IMR-90 (cell line): ENCODE measurements at regions not wholly inside any gene's neighbourhood (a gene's known extent, or its start where the extent isn't known, plus 50 kb on each side); places are given as distances from the start of the nearest gene placed in this dataset.
A peak's percentile ranks its signal among the peaks of the same experiment; 100 is the strongest.

Experiments used
- ATAC-seq: fragments of 200-7000 bp; cut with Tn5 transposase; 2 replicates; pipeline ENCODE4 v1.9.1; 2020; ENCODE audit warnings: low read depth, mild to moderate bottlenecking, moderate library complexity
- BruUV-seq: library from RNA; stranded (reverse); fragments of 400-500 nt; replicated peaks from 2 replicates; lab custom pipeline; 2021; lab: Mats Ljungman, UMichigan
- CTCF ChIA-PET: fragments of 300-600 bp; formaldehyde crosslinking; extraction: SDS; loops from one replicate; lab custom pipeline; 2021; ENCODE audit warnings: antibody characterized with exemption; lab: Yijun Ruan, JAX
- POLR2A ChIA-PET: fragments of 300-600 bp; sonication (Branson Sonifier 250); formaldehyde crosslinking; loops from one replicate; lab custom pipeline; 2022; ENCODE audit warnings: antibody characterized with exemption; ENCODE audit not compliant: unreplicated experiment; lab: Charles Lee
- DNase-seq: peaks from one replicate; pipeline ENCODE4 v3.0.0; 2013
- H2AFZ ChIP-seq: replicated peaks from 2 replicates; pipeline ENCODE3; 2013; ENCODE audit warnings: low read length, mild to moderate bottlenecking; ENCODE audit not compliant: poor library complexity
- H2AK5ac ChIP-seq: 2 replicates; pipeline ENCODE4 v1.6.1; 2013; ENCODE audit warnings: low read depth, low read length, inconsistent platforms
- H2AK9ac ChIP-seq: replicated peaks from 2 replicates; pipeline ENCODE3; 2013; ENCODE audit warnings: mild to moderate bottlenecking, low read depth, low read length, moderate library complexity; ENCODE audit not compliant: poor library complexity
- H2BK120ac ChIP-seq: 2 replicates; pipeline ENCODE4 v1.6.1; 2013; ENCODE audit warnings: low read depth, low read length, inconsistent platforms
- H2BK15ac ChIP-seq: 3 replicates; pipeline ENCODE4 v1.6.1; 2013; ENCODE audit warnings: low read depth, low read length, inconsistent platforms
- H2BK20ac ChIP-seq: 2 replicates; pipeline ENCODE4 v1.6.1; 2013; ENCODE audit warnings: low read depth, mild to moderate bottlenecking, inconsistent platforms, low read length, moderate library complexity
- H2BK5ac ChIP-seq: 2 replicates; pipeline ENCODE4 v1.6.1; 2013; ENCODE audit warnings: mild to moderate bottlenecking, low read depth, low read length, inconsistent platforms; ENCODE audit not compliant: poor library complexity, severe bottlenecking
- H3K14ac ChIP-seq: replicated peaks from 2 replicates; pipeline ENCODE4 v1.6.1; 2013; ENCODE audit warnings: low read depth, low read length, inconsistent platforms
- H3K18ac ChIP-seq: 2 replicates; pipeline ENCODE4 v1.6.1; 2013; ENCODE audit warnings: low read depth, low read length, control low read depth
- H3K23ac ChIP-seq: 2 replicates; pipeline ENCODE4 v1.6.1; 2013; ENCODE audit warnings: low read depth, low read length, inconsistent platforms
- H3K27ac ChIP-seq: 2 replicates; pipeline ENCODE4 v1.5.1; 2013; ENCODE audit warnings: mild to moderate bottlenecking, control low read depth, low read length; ENCODE audit not compliant: insufficient read depth
- H3K27me3 ChIP-seq: 2 replicates; pipeline ENCODE4 v1.6.1; 2013; ENCODE audit warnings: low read length; ENCODE audit not compliant: control insufficient read depth, insufficient read depth
- H3K36me3 ChIP-seq: 2 replicates; pipeline ENCODE4 v1.6.1; 2013; ENCODE audit warnings: low read length, mixed read lengths; ENCODE audit not compliant: control insufficient read depth, insufficient read depth
- H3K4ac ChIP-seq: 2 replicates; pipeline ENCODE4 v1.6.1; 2013; ENCODE audit warnings: low read depth, low read length, inconsistent platforms
- H3K4me1 ChIP-seq: 2 replicates; pipeline ENCODE4 v1.6.1; 2013; ENCODE audit warnings: low read length, mixed read lengths; ENCODE audit not compliant: control insufficient read depth, insufficient read depth
- H3K4me2 ChIP-seq: 2 replicates; pipeline ENCODE4 v1.6.1; 2013; ENCODE audit warnings: low read depth, mild to moderate bottlenecking, control low read depth, low read length, moderate library complexity
- H3K4me3 ChIP-seq: 2 replicates; pipeline ENCODE4 v1.5.1; 2013; ENCODE audit warnings: low read depth, mild to moderate bottlenecking, control low read depth, low read length, moderate library complexity; ENCODE audit not compliant: insufficient read depth
- H3K56ac ChIP-seq: 2 replicates; pipeline ENCODE4 v1.6.1; 2013; ENCODE audit warnings: low read length, inconsistent platforms; ENCODE audit not compliant: insufficient read depth; ENCODE audit errors: extremely low read depth
- H3K79me1 ChIP-seq, 2 experiments: 2 replicates each; pipeline ENCODE4 v1.6.1; 2013; ENCODE audit warnings: low read length in 2 of 2, inconsistent platforms in 1 of 2, low read depth in 1 of 2
- H3K9ac ChIP-seq: 2 replicates; pipeline ENCODE4 v1.6.1; 2013; ENCODE audit warnings: low read depth, low read length, control low read depth
- H3K9me1 ChIP-seq: 2 replicates; pipeline ENCODE4 v1.6.1; 2013; ENCODE audit warnings: low read length, inconsistent platforms; ENCODE audit not compliant: insufficient read depth
- H3K9me3 ChIP-seq: 2 replicates; pipeline ENCODE4 v1.6.1; 2013; ENCODE audit warnings: low read length; ENCODE audit not compliant: control insufficient read depth, insufficient read depth
- H4K20me1 ChIP-seq: 2 replicates; pipeline ENCODE4 v1.6.1; 2013; ENCODE audit warnings: low read length, inconsistent platforms; ENCODE audit not compliant: insufficient read depth
- H4K5ac ChIP-seq: 2 replicates; pipeline ENCODE4 v1.6.1; 2013; ENCODE audit warnings: mild to moderate bottlenecking, low read depth, low read length, control low read depth
- H4K8ac ChIP-seq, 2 experiments: 2 replicates each; pipeline ENCODE4 v1.6.1; 2013; ENCODE audit warnings: low read depth in 2 of 2, low read length in 2 of 2, control low read depth in 1 of 2, inconsistent platforms in 1 of 2
- H4K91ac ChIP-seq: 2 replicates; pipeline ENCODE4 v1.6.1; 2013; ENCODE audit warnings: low read depth, low read length, inconsistent platforms; ENCODE audit not compliant: insufficient read depth
- NFE2L2 ChIP-seq: fragments of 150-350 bp; IDR thresholded peaks from 2 replicates; pipeline ENCODE4 v1.6.1; 2016; ENCODE audit warnings: low read depth, mild to moderate bottlenecking, low read length
- WGBS, 2 experiments: methylation state at CpG; one replicate each; pipeline versions ENCODE4 v1.1.5 to v1.1.7; 2013; ENCODE audit warnings: missing lambda C conversion rate in 2 of 2; ENCODE audit not compliant: insufficient read length in 1 of 2; ENCODE audit errors: extremely low coverage in 2 of 2; 5-methylcytosine and 5-hydroxymethylcytosine counted together
- dilution Hi-C: fragments of 300-500 bp; cut with HindIII; formaldehyde crosslinking; loops from one replicate; pipeline ENCODE4 v1.14.3; 2018; ENCODE audit warnings: low sequenced_read_pairs; ENCODE audit not compliant: unreplicated experiment
- in situ Hi-C: fragments of 300-500 bp; cut with MboI; formaldehyde crosslinking; loops from 3 replicates; pipeline ENCODE4 v1.14.3; 2019; ENCODE audit warnings: low sequenced_read_pairs, inconsistent platforms, mixed read lengths
- intact Hi-C: fragments of 100-400 bp; cut with micrococcal nuclease; formaldehyde crosslinking; loops from 2 replicates; pipeline ENCODE4 v1.10.0; 2022

GRCh38 chr12:115096588-115097397 lies 412.8 kb upstream of the TBX3 start:
- peak; percentile 37; the same call in 1 of the 2 replicates for ATAC-seq
- Histone ChIP-seq H3K79me1 (no peaks in the 10 kb centered on the region), H3K23ac (no peak overlapping the region), H2AK9ac (peak overlapping the region; percentile 33), H3K9me3 (no peaks in the 10 kb centered on the region), H3K27me3 (no peaks in the 10 kb centered on the region), H3K27ac (no peak overlapping the region), H3K4me2 (no peak overlapping the region), H4K5ac (no peak overlapping the region), H2BK15ac (no peak overlapping the region), H3K36me3 (no peaks in the 10 kb centered on the region), H3K18ac (no peak overlapping the region), H2BK120ac (no peak overlapping the region), H3K4me3 (no peak overlapping the region), H4K8ac (no peak overlapping the region), H3K4ac (no peak overlapping the region), H3K9me1 (no peaks in the 10 kb centered on the region), H2AK5ac (no peak overlapping the region), H3K9ac (no peak overlapping the region), H2AFZ (no peak overlapping the region), H3K56ac (no peak overlapping the region), H2BK20ac (no peak overlapping the region), H2BK5ac (no peak overlapping the region), H3K4me1 (no peaks in the 10 kb centered on the region), H4K20me1 (no peaks in the 10 kb centered on the region), H4K91ac (no peak overlapping the region), H3K14ac (no peak overlapping the region)
- intact Hi-C loops, result no loop called here
- ChIA-PET POLR2A (no interaction called here), CTCF (no interaction called here)
- no CpG with 5 or more reads among the region's 2 CpGs for WGBS, 2 experiments
- BruUV-seq, result no TSS peak
- dilution Hi-C loops, result no loop called here
- no peak for TF ChIP-seq NFE2L2
- DNase-seq, result peak; percentile 45
- in situ Hi-C loops, result no loop called here
